Ecto neural progenitor cell (in vitro differentiated cells): ENCODE measurements at regions not wholly inside any gene's neighbourhood (a gene's known extent, or its start where the extent isn't known, plus 50 kb on each side); places are given as distances from the start of the nearest gene placed in this dataset.

Experiments
- DNase-seq: peaks from one replicate; pipeline ENCODE4 v3.0.0-alpha.2; 2018; ENCODE audit warnings: low spot score

DNA sequence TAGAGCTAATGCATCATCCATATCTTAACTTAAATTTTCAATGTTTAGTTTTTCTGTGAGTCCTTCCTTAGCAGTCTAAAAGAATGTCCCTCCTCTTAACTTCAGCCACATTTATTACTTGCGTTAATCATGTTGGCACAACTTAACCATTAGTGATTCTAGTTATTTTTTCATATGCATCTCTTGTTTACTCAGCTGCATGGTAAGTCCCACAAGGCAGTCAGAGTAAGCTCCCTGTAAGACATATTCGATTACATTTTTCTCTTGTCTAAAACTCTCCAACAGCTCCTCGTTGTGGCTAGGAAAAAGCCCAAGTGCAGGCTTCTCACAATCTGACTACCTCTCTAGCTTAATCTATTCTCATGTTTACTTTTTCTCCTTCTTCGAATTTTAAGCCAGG is 2045.3 kb upstream of the PIK3C3 start:
- DNase-seq: no peak

DNA sequence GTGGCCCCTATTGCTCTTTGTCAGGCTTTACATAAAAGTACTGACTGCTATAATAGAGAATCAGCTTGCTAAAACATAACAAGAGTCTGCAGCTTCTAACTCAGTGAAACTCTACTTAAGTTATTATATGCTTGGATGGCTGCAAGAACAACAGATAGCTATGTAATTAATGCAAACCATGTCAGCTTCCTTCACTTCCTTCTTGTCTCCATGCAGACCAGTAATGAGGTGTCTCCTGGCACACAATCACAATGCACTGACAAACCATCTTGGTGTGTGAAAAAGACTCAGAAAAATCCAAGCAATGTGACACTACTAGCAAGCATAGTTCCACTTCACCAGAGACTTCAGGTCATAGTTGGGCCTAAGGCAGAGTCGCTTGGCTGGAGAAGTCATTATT is 2068.9 kb upstream of the PIK3C3 start:
- no peak for DNase-seq

DNA sequence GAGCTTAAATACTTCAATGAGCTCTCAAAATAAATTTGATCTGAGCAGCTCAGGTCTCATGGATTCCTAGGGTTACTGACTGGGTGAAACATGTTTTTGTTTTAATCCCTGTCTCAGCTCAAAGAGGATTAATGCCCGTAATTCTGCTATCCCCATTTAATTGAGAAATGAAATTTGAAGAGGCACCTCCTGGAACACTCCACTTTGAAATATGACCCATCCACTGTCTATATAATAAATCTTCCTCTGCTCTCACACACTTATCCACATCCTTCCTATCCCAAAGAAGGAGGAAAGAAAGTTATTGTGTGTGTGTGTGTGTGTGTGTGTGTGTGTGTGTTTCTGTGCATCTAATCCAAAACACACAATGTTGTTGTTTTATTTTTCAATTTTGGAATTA is 2082.4 kb upstream of the PIK3C3 start:
- no peak for DNase-seq

DNA sequence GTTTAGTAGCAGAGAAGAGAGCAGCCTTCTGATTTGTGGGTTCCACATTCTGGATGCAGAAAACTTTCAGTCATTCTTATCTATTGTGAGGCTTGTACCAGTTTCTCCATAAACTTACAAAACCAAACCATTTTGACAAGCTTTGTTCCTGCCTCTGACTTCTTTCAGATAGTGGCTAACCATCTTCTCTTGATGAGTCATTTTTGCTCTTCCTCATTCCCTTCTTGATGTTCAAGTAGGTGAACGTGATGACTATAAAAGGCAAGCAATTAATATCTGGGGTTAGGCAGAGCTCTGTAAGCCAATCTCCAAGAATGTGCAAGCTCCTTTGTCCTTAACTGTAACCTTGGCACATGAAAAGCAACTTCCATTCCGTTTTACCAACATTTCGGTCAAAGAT is 2083.1 kb upstream of the PIK3C3 start:
- no peak for DNase-seq

DNA sequence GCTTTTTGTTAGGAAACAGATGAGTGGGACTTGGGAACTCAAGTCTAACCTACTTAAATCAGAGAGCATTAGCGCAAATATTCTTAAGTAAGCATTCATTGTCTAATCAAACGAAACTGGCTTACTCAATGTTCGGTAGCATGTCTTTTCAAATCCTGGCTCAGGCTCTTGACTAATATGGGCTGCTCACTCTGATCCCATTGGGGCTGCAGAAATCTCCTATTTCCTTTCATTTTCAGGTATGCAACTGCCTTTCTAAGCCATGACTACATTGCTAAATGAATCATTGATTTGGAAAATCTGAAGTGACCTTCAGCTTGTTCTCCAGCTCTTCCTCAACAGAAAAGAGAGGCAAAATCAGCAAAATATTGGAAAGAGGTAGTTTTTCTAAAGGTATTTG is 2084.4 kb upstream of the PIK3C3 start:
- DNase-seq: no peak

DNA sequence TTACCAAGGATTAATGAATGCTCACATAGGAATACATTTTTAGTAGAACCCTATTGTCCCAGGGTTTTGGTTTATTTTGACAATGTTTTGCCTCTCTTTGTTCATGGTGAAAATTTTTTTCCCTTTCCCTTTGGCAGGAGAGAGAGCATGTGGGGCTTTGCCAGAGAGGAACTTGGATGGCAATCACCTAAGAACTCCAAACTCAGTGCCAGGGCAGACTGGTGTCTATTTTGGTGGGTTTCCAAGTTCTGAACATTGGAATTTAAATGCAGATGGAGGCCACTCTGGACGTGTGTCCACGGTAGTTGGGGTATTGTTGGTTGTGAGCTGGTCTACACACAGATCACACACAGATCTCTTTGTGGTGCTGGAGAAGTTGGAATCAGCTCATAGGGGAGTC is 2091.1 kb upstream of the PIK3C3 start:
- no peak for DNase-seq

DNA sequence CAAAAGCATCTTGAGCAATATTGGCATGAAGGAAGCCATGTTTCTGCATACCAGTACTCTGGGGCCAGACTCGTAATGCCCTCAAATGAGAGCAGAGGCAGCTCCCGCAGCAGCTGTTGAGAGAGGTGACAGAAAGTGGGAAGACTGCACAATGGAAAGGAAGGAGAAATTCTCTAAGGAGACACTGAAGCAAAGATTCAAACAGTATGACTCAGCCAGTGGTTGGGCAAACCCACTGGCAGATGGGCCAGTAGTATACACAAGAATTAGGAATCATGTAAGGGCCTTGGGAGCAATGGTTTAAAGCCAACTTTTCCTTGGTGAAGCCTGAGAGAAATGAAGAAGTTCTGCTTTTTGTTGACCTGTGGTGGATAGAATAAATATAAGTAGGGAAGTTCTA is 2092.7 kb upstream of the PIK3C3 start:
- no peak for DNase-seq

DNA sequence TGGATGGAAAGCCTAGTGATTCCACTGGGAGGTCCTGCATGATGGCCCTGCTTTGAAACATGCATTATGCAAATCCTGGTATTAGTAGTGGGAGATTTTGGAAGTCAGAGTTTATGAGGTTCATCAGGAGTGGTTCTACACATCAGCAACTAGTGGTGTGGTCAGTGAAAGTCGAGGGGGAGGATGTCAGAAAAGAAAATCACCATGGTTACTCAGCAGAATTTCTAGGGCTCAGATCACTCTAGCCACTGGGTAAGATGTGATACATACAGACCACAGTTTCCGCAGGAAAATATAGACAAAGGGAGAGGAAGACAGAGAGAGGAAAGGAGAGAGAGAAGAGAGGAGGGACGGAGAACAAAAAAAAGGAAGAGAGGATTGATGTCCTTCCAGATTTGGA is 2100.7 kb upstream of the PIK3C3 start:
- no peak for DNase-seq

DNA sequence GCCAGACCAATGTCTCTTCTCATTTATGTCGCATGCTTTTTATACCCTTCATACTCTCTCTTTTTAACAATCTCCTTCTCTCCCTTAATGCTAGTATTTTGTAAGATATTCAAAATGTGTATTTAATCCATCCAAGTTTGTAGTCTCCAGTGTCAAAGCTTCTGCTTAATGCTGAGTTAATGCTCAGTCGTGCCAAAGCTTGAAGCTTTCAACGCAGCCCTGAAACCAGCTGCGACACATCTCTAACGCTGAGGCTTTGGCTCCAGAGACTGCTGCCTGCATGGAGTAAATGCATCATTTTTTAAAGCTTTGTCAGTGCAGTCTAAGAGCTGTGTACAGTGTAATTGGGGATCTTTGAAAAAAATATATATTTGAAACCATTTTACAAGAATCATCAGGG is 2108.8 kb upstream of the PIK3C3 start:
- no peak for DNase-seq

DNA sequence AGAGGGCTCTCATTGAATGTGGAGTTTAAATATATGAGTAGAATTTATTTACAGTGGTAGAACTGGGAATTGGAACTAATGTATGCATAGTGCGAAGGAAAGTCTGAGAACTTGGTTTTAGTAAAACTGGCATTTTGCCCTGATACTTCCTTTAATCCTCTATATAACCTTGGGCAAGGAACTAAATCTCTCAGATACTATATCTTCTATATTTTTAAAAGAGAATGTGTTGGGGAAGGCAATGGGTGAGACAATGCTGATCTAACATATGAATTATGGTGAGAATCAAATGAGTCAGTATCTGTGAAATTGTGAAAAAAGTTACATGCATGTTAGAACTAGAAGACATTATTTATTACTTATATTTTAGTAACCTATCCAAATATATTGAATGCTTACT is 2109.4 kb upstream of the PIK3C3 start:
- no peak for DNase-seq

DNA sequence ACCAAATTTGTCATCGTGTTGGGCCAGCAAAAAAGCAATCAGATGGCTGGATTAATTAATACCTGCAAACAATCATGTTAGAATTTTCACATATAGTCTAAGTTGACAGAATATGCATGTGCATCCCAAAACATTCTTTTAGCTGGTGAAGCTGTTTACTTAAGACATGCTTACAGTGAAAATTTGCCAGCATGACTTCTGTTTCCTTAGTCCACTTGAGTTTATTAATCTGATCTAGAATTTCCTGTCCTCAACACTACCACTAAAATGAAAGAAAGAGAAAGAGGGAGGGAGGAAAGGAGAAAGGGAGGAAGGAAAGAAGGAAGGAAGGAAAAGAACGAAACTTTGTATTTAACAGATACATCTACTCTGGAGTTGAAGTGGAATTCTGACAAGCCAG is 2109.9 kb upstream of the PIK3C3 start:
- no peak for DNase-seq

DNA sequence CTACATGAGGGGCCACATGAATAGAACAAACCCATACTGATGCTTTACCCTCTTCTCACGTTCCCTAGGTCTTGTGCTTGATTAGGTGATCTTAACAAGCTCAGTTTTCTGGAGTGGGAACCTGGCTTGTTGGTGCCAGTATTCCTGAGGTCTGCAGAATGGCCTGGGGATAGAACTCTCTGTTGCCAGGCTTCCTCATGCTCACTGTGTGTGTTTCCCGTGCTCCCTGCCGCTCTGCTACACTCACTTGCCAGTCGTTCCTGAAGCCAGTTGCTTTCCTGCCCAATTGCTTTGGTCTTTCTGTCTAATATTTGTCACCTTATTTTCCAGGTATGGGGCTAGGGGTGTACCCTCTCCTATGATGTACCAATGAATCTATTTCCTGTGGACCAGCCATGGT is 2111.5 kb upstream of the PIK3C3 start:
- DNase-seq: no peak

DNA sequence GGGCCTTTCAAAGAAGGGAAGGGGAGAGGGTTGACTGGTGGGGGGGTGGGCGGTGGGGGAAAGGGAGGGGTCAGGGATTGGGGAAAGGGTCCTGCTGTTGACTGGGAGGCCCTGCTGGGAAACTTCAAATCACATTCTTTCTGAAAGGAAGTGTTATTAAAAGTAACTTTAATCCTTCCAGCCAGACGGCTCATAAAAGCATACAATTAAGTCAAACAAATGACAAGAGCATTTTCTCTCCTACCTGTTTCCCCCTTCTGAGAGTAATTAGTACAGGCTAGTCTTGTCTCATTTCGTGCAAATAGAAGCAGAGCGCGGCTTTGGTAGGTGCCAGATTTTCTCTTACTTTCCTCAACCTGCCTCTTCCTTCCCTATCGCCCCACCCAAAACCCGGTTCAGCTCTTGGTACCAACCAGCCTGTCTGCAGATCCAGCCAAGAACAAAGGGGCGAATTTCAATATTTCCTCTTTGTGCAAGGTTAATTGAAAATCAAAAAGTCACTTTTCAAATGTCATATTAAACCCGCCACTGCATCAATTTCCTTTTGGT is 2112.6 kb upstream of the PIK3C3 start:
- DNase-seq: no peak

DNA sequence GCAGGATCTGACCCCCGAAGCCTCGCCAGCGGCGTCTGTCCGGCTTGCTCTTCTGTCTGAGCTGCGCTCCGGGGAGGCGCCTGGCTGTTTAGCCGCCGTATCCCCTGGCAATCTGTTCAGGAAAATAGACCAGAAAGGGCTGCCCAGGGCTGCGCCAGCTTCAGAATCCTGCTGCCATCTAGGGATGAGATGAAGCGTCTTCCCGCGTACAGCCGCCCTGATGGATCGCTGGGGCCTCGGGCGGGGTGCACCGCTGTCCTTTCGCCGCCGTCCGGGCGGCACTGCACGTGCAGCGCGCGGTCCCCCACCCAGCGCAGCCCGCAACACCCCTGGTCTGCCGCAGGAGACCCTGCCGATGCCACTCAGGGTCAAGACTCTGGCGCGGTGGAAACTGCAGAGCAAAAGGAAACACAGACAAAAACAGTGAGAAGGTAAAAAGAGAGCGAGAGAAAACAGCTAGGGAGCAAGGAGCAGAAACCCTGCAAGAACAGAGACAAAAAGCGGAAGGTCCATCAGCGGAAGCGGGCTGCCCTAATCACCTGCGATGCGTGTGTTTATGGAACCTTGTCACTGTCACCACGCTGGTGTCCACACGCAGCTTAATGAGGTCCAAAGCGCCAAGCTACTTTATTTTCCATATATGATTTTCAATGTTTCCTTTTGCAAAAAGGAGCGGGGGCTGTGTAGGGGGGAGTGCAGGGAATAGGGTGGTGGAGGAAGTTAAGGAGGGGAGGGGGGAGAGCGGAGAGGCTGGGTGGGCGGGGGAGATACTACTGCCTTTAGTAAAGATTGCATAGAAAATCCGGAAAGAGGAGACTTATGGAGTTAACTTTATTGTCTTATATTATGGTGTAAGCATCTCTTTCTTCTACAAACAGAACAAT is 2113.3 kb upstream of the PIK3C3 start:
- DNase-seq: peak; percentile 88

DNA sequence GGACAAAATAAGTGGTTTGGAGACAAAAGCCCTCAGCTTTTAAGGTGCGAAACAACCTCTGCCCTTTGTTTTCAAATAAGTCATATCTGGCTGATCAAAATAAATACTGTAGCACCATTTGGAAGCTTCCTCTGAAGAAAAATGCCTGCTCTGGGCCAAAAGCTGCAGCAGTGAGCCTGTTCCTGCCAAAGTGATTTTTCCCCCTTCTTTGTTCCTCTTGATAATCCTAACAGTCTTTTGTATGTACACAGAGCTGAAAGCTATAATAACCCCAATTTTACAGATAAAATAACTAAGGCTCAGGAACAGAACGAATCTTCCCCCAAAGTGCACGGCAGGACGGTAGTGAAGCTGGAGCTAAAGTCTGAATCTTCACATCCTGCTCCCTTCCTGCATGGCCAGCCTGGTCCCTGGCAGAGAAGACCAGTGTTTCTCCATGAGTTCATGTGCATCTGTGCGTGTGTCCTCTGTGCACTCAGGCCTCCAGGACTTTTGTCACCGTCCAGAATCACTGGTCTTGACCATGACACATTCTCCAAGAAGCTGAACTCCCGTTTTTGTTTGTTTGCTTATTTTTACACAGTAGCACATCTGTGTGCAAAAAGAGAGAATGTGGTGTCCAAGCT is 2114.1 kb upstream of the PIK3C3 start:
- no peak for DNase-seq

DNA sequence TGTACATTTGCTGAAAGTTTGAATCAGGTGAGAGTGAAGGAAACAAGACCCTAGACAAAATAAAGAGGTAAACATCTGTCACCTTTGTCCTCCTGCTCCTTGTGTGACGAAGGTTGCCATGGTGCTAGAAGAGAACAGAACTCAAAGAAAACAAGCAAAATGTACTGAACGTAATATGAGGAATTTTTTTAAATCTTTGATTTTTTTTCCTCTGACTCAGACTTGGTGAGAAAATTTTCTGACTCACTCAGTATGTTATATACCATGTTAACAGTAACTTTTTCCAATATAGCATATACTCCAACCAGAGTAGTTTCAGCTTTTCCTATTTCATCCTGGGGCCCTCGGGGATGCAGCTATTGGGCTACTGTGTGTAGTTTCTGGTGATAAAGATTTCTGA is 2114.6 kb upstream of the PIK3C3 start:
- DNase-seq: no peak

DNA sequence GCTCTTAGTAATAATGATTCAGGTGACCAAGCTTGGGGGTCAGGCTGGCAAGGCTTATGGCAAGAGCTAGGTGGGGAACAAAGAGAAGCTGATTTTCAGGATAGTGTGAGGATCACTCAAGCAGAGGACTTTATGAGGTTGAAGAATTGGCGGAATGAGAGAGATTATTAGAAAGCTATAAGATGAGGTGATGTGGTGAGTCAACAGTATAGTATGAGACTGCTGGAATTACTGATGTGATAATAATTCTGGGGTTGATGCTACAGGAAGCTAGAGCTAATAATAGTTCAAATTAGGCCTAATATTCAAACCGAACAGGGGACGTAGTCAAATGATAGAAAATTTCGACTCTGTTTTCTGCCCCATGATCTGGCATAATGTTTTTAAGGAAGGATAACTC is 2115.3 kb upstream of the PIK3C3 start:
- DNase-seq: no peak

DNA sequence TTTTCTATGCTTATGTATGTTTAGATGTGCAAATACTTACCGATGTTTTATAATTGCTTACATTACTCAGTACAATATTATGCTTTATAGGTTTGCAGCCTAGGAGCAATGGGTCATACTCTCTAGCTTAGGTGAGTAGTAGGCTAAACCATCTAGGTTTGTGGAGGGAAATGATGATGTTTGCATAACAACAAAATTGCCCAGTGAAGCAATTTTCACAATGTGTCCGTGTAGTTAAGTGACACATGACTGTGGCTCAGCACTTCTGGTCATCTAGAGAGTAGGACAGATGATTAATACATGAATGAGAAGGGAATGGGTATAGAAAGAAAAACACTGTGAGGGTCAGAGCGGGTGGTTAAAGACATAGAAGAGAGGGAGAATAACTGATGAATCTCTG is 2116.2 kb upstream of the PIK3C3 start:
- no peak for DNase-seq

DNA sequence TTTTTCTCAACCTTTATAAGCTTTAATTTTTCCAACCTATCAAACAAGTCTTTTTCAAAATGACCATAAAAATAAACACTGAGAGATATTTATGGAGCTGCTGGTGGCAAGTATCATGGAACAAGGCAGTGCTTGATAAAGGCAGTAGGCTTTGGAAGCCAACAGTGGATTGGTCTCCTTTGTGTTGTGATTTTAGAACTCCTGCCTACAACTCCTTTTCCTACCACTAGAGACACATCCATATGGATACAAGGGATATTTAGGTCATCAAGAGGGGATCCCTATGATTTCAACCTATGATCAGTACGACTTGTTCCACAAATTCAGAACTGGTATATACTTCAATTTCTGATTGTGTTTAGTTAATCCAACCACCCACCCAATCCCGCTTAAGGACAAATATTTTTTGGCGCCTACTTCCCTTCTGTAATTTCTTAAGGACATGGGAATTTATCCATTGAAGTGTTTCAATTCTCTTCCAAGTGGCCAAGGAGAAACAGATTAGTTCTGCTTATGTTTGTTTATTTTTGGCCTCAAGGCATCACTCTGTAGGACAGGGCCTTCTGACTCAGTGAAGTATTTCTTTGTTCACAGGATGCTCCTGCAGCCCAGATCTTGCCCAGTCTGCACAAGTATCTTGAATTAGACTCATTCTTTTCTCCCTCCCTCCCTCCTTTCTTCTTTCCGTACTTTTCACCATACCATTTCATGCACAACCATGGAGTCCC is 2119.6 kb upstream of the PIK3C3 start:
- DNase-seq: no peak

DNA sequence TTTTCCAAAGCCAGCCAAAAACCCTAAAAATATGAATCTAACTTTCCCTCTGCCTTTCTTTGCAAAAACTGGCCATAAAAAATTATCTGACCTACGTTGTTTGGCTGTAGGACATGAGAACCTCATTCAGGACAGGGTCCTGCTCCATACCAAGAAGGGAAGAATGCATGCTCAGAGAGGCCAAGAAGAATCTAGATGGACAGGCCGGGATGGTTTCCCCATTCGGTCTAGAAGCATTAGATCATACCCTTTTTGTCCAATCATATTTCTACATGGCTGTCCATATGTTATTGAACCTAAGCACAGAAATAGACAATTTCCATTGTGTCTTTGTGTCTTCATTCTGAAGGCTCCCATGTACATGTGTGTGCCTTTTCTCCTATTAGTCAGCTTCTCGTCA is 2120.4 kb upstream of the PIK3C3 start:
- DNase-seq: no peak

DNA sequence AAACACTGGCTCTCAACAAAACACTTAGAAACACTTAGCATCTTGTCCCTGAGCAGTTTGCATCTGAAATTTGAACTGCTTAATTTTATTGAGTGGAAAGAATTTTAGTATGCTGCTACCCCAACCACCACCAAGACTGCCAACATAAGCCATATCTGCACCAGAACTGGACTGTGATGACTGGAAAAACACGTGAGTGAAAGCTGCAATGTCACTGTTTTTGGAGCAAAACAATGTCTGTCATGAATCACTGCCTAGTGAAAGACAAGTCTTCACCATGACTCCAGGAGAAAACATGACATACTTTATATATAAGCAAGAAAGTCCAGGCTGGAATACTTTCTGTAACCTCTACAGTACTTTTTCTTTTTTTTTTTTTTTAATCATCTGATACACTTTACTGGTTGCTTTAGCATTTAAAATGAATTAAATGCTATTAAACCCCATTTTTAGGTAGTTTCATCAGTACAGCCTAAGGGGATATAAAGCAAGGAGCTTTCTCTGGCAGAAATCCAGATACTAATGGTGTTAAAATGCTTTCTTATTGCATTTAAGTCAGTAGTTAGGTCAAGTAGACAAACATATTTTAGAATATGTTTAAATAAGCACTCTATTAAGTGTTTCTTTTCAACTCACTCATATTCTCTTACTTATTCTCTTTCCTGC is 2129.4 kb upstream of the PIK3C3 start:
- no peak for DNase-seq

DNA sequence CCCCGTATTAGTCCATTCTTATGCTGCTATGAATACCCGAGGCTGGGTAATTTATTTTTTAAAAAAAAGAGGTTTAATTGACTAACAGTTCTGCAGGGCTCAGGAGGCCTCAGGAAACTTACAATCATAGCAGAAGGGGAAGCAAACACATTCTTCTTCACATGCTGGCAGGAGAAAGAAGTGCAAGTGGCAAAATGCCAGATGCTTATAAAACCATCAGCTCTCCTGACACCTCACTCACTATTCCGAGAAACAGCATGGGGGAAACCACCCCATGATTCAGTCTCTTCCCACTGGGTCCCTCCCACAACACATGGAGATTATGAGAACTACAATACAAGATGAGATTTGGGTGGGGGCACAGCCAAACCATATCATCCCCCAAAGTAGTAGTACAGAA is 2148.5 kb upstream of the PIK3C3 start:
- no peak for DNase-seq
